ENCODE measurements at regions not wholly inside any gene's neighbourhood (a gene's known extent, or its start where the extent isn't known, plus 50 kb on each side); places are given as distances from the start of the nearest gene placed in this dataset.

- no peaks in the 10 kb centered on the region for H3K9me3 ChIP-seq (replicated peaks in 1 of 2; ENCODE audit: control insufficient read depth in 1 of 2, insufficient read depth in 1 of 2, low read length in 2 of 2)
- H2AFZ ChIP-seq (ENCODE audit: insufficient read depth, low read depth, low read length, poor library complexity, severe bottlenecking): no peak overlapping the region
- no peak for DNase-seq
- no peaks in the 10 kb centered on the region for H3K36me3 Mint-ChIP-seq
- 86% methylated on average over 1 of the region's 1 CpG for WGBS (ENCODE audit: insufficient coverage)
- H3K27me3 ChIP-seq (ENCODE audit: control insufficient read depth in 2 of 2, insufficient read depth in 2 of 2, low read length in 2 of 2): no peaks in the 10 kb centered on the region
- no peaks in the 10 kb centered on the region for H3K36me3 ChIP-seq (replicated peaks in 1 of 2; ENCODE audit: control insufficient read depth in 1 of 2, insufficient read depth in 2 of 2, low read length in 2 of 2)
- intact Hi-C loops (cut with micrococcal nuclease): no loop called here
- no peaks in the 10 kb centered on the region for H3K4me1 ChIP-seq (ENCODE audit: control insufficient read depth in 1 of 2, insufficient read depth in 2 of 2, low read length in 2 of 2)
- peaks cover 3% of the 10 kb centered on the region for H3K4me1 Mint-ChIP-seq
- peaks cover 0 to 1% (median 0%) of the 10 kb centered on the region in 3 donors for H3K27me3 Mint-ChIP-seq (ENCODE audit: low read depth in 3 of 3)
- no peak overlapping the region for H3K9ac ChIP-seq (ENCODE audit: insufficient read depth, low read length, poor library complexity, severe bottlenecking)
- peaks cover 0 to 4% (median 2%) of the 10 kb centered on the region in 7 donors for H3K9me3 Mint-ChIP-seq
- H3K79me2 ChIP-seq (ENCODE audit: insufficient read depth, low read length): no peaks in the 10 kb centered on the region
- H3K27ac Mint-ChIP-seq: no peak overlapping the region
- no peak overlapping the region for H3K4me3 ChIP-seq (replicated peaks in 1 of 3; ENCODE audit: low read depth in 2 of 3, low read length in 3 of 3)
- no peak overlapping the region for H3K4me2 ChIP-seq (replicated peaks; ENCODE audit: extremely low read depth, low read length, poor library complexity, severe bottlenecking)
- TF ChIP-seq, protein P1, sequence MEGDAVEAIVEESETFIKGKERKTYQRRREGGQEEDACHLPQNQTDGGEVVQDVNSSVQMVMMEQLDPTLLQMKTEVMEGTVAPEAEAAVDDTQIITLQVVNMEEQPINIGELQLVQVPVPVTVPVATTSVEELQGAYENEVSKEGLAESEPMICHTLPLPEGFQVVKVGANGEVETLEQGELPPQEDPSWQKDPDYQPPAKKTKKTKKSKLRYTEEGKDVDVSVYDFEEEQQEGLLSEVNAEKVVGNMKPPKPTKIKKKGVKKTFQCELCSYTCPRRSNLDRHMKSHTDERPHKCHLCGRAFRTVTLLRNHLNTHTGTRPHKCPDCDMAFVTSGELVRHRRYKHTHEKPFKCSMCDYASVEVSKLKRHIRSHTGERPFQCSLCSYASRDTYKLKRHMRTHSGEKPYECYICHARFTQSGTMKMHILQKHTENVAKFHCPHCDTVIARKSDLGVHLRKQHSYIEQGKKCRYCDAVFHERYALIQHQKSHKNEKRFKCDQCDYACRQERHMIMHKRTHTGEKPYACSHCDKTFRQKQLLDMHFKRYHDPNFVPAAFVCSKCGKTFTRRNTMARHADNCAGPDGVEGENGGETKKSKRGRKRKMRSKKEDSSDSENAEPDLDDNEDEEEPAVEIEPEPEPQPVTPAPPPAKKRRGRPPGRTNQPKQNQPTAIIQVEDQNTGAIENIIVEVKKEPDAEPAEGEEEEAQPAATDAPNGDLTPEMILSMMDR (IDR thresholded peaks at IDR 0.05): no peak
- H4K20me1 ChIP-seq (ENCODE audit: insufficient read depth, low read length): no peaks in the 10 kb centered on the region
- no peak overlapping the region for H3K4me3 Mint-ChIP-seq
- no peak overlapping the region for H3K27ac ChIP-seq (ENCODE audit: low read depth in 1 of 2, low read length in 2 of 2)
These were observed 477.6 kb downstream of the SOX6 start for GRCh38 chr11:15878756-15879155.

DNA sequence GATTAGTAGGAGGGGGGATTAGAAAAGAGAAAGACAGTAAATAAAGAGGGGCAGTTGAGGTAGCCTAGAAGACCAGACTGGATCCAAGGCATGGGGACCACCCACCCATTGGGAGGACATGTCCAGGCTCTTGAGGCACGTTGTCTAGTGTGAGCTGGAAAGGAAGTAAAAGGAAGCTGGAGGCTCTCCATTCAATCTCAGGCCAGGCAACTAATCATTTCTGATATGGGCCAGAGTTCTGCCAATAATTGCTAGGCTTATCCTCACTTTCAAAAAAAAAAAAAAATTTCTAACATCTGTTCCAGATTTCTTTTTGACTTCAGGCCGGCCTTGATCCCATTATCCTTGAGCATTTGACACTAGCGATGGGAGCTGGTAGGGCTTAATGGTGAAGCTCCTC, 476.1 kb downstream of the SOX6 start:
- H3K27ac Mint-ChIP-seq: no peak overlapping the region

More for the DNA sequence above, 476.1 kb downstream of the SOX6 start:
- H3K4me1 Mint-ChIP-seq: peaks cover 3% of the 10 kb centered on the region
- Histone ChIP-seq H3K9ac (ENCODE audit: insufficient read depth, low read length, poor library complexity, severe bottlenecking) (no peak overlapping the region), H2AFZ (ENCODE audit: insufficient read depth, low read depth, low read length, poor library complexity, severe bottlenecking) (no peak overlapping the region), H3K4me1 (ENCODE audit: control insufficient read depth in 1 of 2, insufficient read depth in 2 of 2, low read length in 2 of 2) (no peaks in the 10 kb centered on the region), H3K4me2 (replicated peaks; ENCODE audit: extremely low read depth, low read length, poor library complexity, severe bottlenecking) (no peak overlapping the region), H3K79me2 (ENCODE audit: insufficient read depth, low read length) (no peaks in the 10 kb centered on the region), H4K20me1 (ENCODE audit: insufficient read depth, low read length) (no peaks in the 10 kb centered on the region), H3K4me3 (replicated peaks in 1 of 3; ENCODE audit: low read depth in 2 of 3, low read length in 3 of 3) (no peak overlapping the region), H3K36me3 (replicated peaks in 1 of 2; ENCODE audit: control insufficient read depth in 1 of 2, insufficient read depth in 2 of 2, low read length in 2 of 2) (no peaks in the 10 kb centered on the region), H3K27me3 (ENCODE audit: control insufficient read depth in 2 of 2, insufficient read depth in 2 of 2, low read length in 2 of 2) (no peaks in the 10 kb centered on the region), H3K9me3 (replicated peaks in 1 of 2; ENCODE audit: control insufficient read depth in 1 of 2, insufficient read depth in 1 of 2, low read length in 2 of 2) (no peaks in the 10 kb centered on the region), H3K27ac (ENCODE audit: low read depth in 1 of 2, low read length in 2 of 2) (no peak overlapping the region)
- DNase-seq: no peak
- intact Hi-C loops (cut with micrococcal nuclease): no loop called here
- H3K27me3 Mint-ChIP-seq (ENCODE audit: low read depth in 3 of 3): peaks cover 0 to 4% (median 0%) of the 10 kb centered on the region in 3 donors
- TF ChIP-seq, protein P1 (IDR thresholded peaks at IDR 0.05): no peak
- 80% methylated on average over 1 of the region's 3 CpGs for WGBS (ENCODE audit: insufficient coverage)
- H3K36me3 Mint-ChIP-seq: no peaks in the 10 kb centered on the region
- peaks cover 0 to 4% (median 2%) of the 10 kb centered on the region in 7 donors for H3K9me3 Mint-ChIP-seq
- no peak overlapping the region for H3K4me3 Mint-ChIP-seq
